C1 segment of cervical spinal cord (tissue), 14 donors: ENCODE measurements at regions not wholly inside any gene's neighbourhood (a gene's known extent, or its start where the extent isn't known, plus 50 kb on each side); places are given as distances from the start of the nearest gene placed in this dataset.

Source experiments
- DNase-seq, 14 donors: peaks; one replicate each; lab custom pipeline; 2025; lab: John Stamatoyannopoulos, UW

- no peak for DNase-seq
These were observed 62.7 kb upstream of the MRPS22 start for GRCh38 chr3:139281096-139281495.

GRCh38 chr3:139281522-139282196, 62.2 kb upstream of the MRPS22 start:
- DNase-seq: peak in 6 of 14 donors; percentile 11 to 37 (median 23)

- no peak for DNase-seq
These were observed 60.5 kb upstream of the MRPS22 start for GRCh38 chr3:139283301-139283700.

- no peak for DNase-seq
These were observed 59.6 kb upstream of the MRPS22 start for GRCh38 chr3:139284221-139284620.

GRCh38 chr3:139285691-139286090, 58.1 kb upstream of the MRPS22 start:
- no peak for DNase-seq

- no peak for DNase-seq
These were observed 57.6 kb upstream of the MRPS22 start for GRCh38 chr3:139286241-139286640.

- no peak for DNase-seq
These were observed 57.0 kb upstream of the MRPS22 start for GRCh38 chr3:139286825-139287224.

GRCh38 chr3:139287557-139287956, 56.3 kb upstream of the MRPS22 start:
- no peak for DNase-seq

GRCh38 chr3:139288266-139288821, 55.5 kb upstream of the MRPS22 start:
- no peak for DNase-seq

- DNase-seq: no peak
These were observed 53.8 kb upstream of the MRPS22 start for GRCh38 chr3:139289860-139290524.

GRCh38 chr3:139291276-139292051, 52.4 kb upstream of the MRPS22 start:
- DNase-seq: no peak

- no peak for DNase-seq
These were observed 51.6 kb upstream of the MRPS22 start for GRCh38 chr3:139292192-139292591.

- DNase-seq: no peak
These were observed 50.8 kb upstream of the MRPS22 start for GRCh38 chr3:139292711-139293664.

GRCh38 chr3:139293665-139294023, 50.2 kb upstream of the MRPS22 start:
- DNase-seq: no peak
